Coronary artery (tissue), 2 donors: ENCODE measurements at regions not wholly inside any gene's neighbourhood (a gene's known extent, or its start where the extent isn't known, plus 50 kb on each side); places are given as distances from the start of the nearest gene placed in this dataset.

Experiments
- DNase-seq: peaks from one replicate; pipeline ENCODE4 v3.0.0-alpha.2; 2017; ENCODE audit warnings: low spot score
- H3K27ac ChIP-seq, 2 donors: fragments of 200-600 bp; sonication (generic); one replicate each; pipeline ENCODE4 v1.5.1; 2016 to 2019
- H3K4me3 ChIP-seq: fragments of 200-600 bp; sonication (generic); 2 replicates; pipeline ENCODE4 v1.5.1; 2016; ENCODE audit warnings: mild to moderate bottlenecking, moderate library complexity
- CTCF ChIP-seq: fragments of 200-600 bp; sonication (generic); IDR thresholded peaks from one replicate; pipeline ENCODE4 v1.5.1; 2019; ENCODE audit warnings: antibody characterized with exemption

GRCh38 chr14:58899317-58899713, 261.6 kb downstream of the DACT1 start:
- Histone ChIP-seq H3K27ac (no peak overlapping the region), H3K4me3 (no peak overlapping the region)
- no peak for TF ChIP-seq CTCF
- no peak for DNase-seq

GRCh38 chr14:58901826-58902225, 264.1 kb downstream of the DACT1 start:
- Histone ChIP-seq H3K4me3 (no peak overlapping the region), H3K27ac (no peak overlapping the region)
- no peak for DNase-seq
- no peak for TF ChIP-seq CTCF

GRCh38 chr14:58904776-58905175, 267.0 kb downstream of the DACT1 start:
- no peak for DNase-seq
- TF ChIP-seq CTCF = no peak
- Histone ChIP-seq H3K27ac (no peak overlapping the region), H3K4me3 (no peak overlapping the region)

GRCh38 chr14:58907803-58908202, 270.0 kb downstream of the DACT1 start:
- no peak for TF ChIP-seq CTCF
- no peak for DNase-seq
- Histone ChIP-seq H3K27ac (no peak overlapping the region), H3K4me3 (no peak overlapping the region)

- no peak overlapping the region for H3K4me3 ChIP-seq
- no peak for TF ChIP-seq CTCF
- DNase-seq = no peak
- H3K27ac ChIP-seq = no peak overlapping the region
These were observed 274.5 kb downstream of the DACT1 start for GRCh38 chr14:58912287-58912686.

- H3K4me3 ChIP-seq = no peak overlapping the region
- DNase-seq = no peak
- no peak overlapping the region for H3K27ac ChIP-seq
- no peak for TF ChIP-seq CTCF
These were observed 275.2 kb downstream of the DACT1 start for GRCh38 chr14:58912799-58913432.

GRCh38 chr14:58914279-58914855, 274.1 kb upstream of the DAAM1 start:
- TF ChIP-seq CTCF = no peak
- Histone ChIP-seq H3K27ac (no peak overlapping the region), H3K4me3 (no peak overlapping the region)
- DNase-seq = no peak
